B cell (primary cell): ENCODE measurements at regions not wholly inside any gene's neighbourhood (a gene's known extent, or its start where the extent isn't known, plus 50 kb on each side); places are given as distances from the start of the nearest gene placed in this dataset.
"Not testable (repeated sequence)": the region's sequence is repeated elsewhere in the genome, so short reads cannot be mapped to it uniquely, and the experiment has no call there.

Source experiments
- ATAC-seq: fragments of 200-7000 bp; cut with Tn5 transposase; one replicate; pipeline ENCODE4 v1.10.0; 2021; ENCODE audit warnings: low read depth, mild to moderate bottlenecking, moderate number of reproducible peaks, moderate library complexity
- CTCF ChIA-PET: fragments of 350-600 bp; sonication (Branson Sonifier 250); formaldehyde crosslinking; loops from one replicate; lab custom pipeline; 2021; ENCODE audit warnings: antibody characterized with exemption, inconsistent platforms; lab: Charles Lee
- POLR2A ChIA-PET: fragments of 350-600 bp; sonication (Branson Sonifier 250); formaldehyde crosslinking; loops from one replicate; lab custom pipeline; 2021; ENCODE audit warnings: antibody characterized with exemption; lab: Charles Lee
- DNase-seq: peaks from one replicate; pipeline ENCODE4 v3.0.0; 2013
- H2AFZ ChIP-seq: 2 replicates; pipeline ENCODE4 v1.6.1; 2012; ENCODE audit warnings: mild to moderate bottlenecking, low read depth, low read length; ENCODE audit not compliant: insufficient read depth, poor library complexity, severe bottlenecking
- H3K27ac ChIP-seq, 2 donors: 1 replicate in 1 of 2; 2 replicates in 1 of 2; pipeline ENCODE4 v1.5.1; 2012 to 2013; ENCODE audit warnings: low read length in 2 of 2, mild to moderate bottlenecking in 2 of 2, moderate library complexity in 1 of 2
- H3K27me3 ChIP-seq, 4 experiments: fragments of 200-600 bp in 1 of 4; sonication (generic) in 1 of 4; replicated peaks in 1 of 4; 1 replicate in 2 of 4; 2 replicates in 2 of 4; pipeline versions ENCODE4 v1.6.1 to v1.7.0; 2013 to 2016; ENCODE audit warnings: low read length in 3 of 4, mild to moderate bottlenecking in 2 of 4, mixed read lengths in 1 of 4, moderate library complexity in 1 of 4; ENCODE audit not compliant: insufficient read depth in 4 of 4, control insufficient read depth in 3 of 4; ENCODE audit errors: control extremely low read depth in 1 of 4
- H3K36me3 ChIP-seq, 2 experiments: replicated peaks in 1 of 2; 1 replicate in 1 of 2; 2 replicates in 1 of 2; pipeline versions ENCODE4 v1.6.1 to v1.7.1; 2013; ENCODE audit warnings: low read length in 1 of 2; ENCODE audit not compliant: insufficient read depth in 2 of 2, control insufficient read depth in 1 of 2; ENCODE audit errors: control extremely low read depth in 1 of 2, extremely low read depth in 1 of 2
- H3K4me1 ChIP-seq, 2 donors: fragments of 200-600 bp in 1 of 2; sonication (generic) in 1 of 2; 1 replicate in 1 of 2; 2 replicates in 1 of 2; pipeline versions ENCODE4 v1.5.1 to v1.6.1; 2013 to 2017; ENCODE audit warnings: low read length in 2 of 2; ENCODE audit not compliant: control insufficient read depth in 2 of 2, insufficient read depth in 2 of 2
- H3K4me2 ChIP-seq: replicated peaks from 2 replicates; pipeline ENCODE3; 2012; ENCODE audit warnings: mild to moderate bottlenecking, low read depth, low read length; ENCODE audit not compliant: poor library complexity, severe bottlenecking
- H3K4me3 ChIP-seq, 5 experiments: fragments of 200-600 bp in 1 of 5; sonication (generic) in 1 of 5; 1 replicate in 3 of 5; 2 replicates in 2 of 5; pipeline versions ENCODE4 v1.5.1 to v1.7.0; 2011 to 2016; ENCODE audit warnings: low read length in 4 of 5, mild to moderate bottlenecking in 4 of 5, low read depth in 2 of 5, control low read depth in 1 of 5, moderate library complexity in 1 of 5; ENCODE audit not compliant: insufficient read depth in 1 of 5; ENCODE audit errors: control extremely low read depth in 1 of 5, extremely low read depth in 1 of 5
- H3K79me2 ChIP-seq: fragments of 200-600 bp; sonication (generic); one replicate; pipeline ENCODE4 v1.6.0; 2016; ENCODE audit warnings: low read length; ENCODE audit not compliant: control insufficient read depth, insufficient read depth
- H3K9ac ChIP-seq: fragments of 200-600 bp; sonication (generic); 2 replicates; pipeline ENCODE4 v1.6.1; 2017; ENCODE audit warnings: mild to moderate bottlenecking, low read length, moderate library complexity
- H3K9me3 ChIP-seq, 3 donors: one replicate each; pipeline versions ENCODE4 v1.6.1 to v1.7.1; 2013; ENCODE audit warnings: low read length in 2 of 3; ENCODE audit not compliant: control insufficient read depth in 2 of 3, insufficient read depth in 1 of 3; ENCODE audit errors: control extremely low read depth in 1 of 3
- H4K20me1 ChIP-seq: 2 replicates; pipeline ENCODE4 v1.6.0; 2012; ENCODE audit warnings: mild to moderate bottlenecking, low read length; ENCODE audit not compliant: insufficient read depth, control insufficient read depth, poor library complexity, severe bottlenecking
- H3K27ac Mint-ChIP-seq: one replicate; pipeline ENCODE4 v1.8.0; 2021; ENCODE audit warnings: mixed read lengths
- H3K27me3 Mint-ChIP-seq: one replicate; pipeline ENCODE4 v1.8.0; 2021; ENCODE audit warnings: mixed read lengths
- H3K4me1 Mint-ChIP-seq: one replicate; pipeline ENCODE4 v1.8.0; 2021; ENCODE audit warnings: mixed read lengths
- H3K4me3 Mint-ChIP-seq: one replicate; pipeline ENCODE4 v1.8.0; 2021; ENCODE audit warnings: mixed read lengths
- H3K9me3 Mint-ChIP-seq: one replicate; pipeline ENCODE4 v1.8.0; 2022; ENCODE audit warnings: mixed read lengths; ENCODE audit not compliant: insufficient read depth
- EZH2 ChIP-seq: IDR thresholded peaks from 2 replicates; pipeline ENCODE4 v1.6.1; 2012; ENCODE audit warnings: borderline replicate concordance, low read depth, mild to moderate bottlenecking, moderate library complexity, low read length; ENCODE audit not compliant: insufficient read depth, poor library complexity, severe bottlenecking
- WGBS: methylation state at CpG from one replicate; pipeline ENCODE4 v1.1.5; 2013; ENCODE audit warnings: missing lambda C conversion rate; ENCODE audit not compliant: insufficient coverage; 5-methylcytosine and 5-hydroxymethylcytosine counted together
- intact Hi-C: fragments of 100-400 bp; cut with micrococcal nuclease; formaldehyde crosslinking; loops from one replicate; pipeline ENCODE4 v1.10.0; 2022
- TF ChIP-seq, protein P1 (sequence below): fragments of 200-600 bp; IDR thresholded peaks from one replicate; pipeline ENCODE4 v1.8.0; 2022; ENCODE audit warnings: antibody characterized with exemption, mild to moderate bottlenecking

DNA sequence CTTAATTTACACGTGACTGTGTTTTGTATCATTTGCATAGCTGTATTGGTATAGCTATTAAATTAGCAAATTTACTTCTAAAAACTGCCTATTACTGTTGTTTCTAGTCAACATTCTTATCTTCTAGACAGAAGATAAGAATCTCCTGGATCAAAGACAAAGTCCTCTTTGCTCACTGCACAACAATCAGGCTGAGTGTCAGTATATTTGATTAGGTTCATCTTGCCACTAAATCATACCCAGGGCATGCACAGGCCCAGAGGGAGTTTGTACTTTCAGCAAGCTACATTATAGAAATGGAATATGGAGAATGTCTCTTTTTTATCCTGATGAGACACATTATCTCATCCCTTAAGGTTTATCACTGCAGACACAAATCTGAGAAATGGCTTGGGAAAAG is 579.1 kb downstream of the SLCO4C1 start:
- H3K27ac Mint-ChIP-seq: no peak overlapping the region
- no peak overlapping the region for H2AFZ ChIP-seq
- no peaks in the 10 kb centered on the region for H4K20me1 ChIP-seq
- no peak overlapping the region for H3K9ac ChIP-seq
- no peak overlapping the region for H3K4me3 Mint-ChIP-seq
- TF ChIP-seq, protein P1, sequence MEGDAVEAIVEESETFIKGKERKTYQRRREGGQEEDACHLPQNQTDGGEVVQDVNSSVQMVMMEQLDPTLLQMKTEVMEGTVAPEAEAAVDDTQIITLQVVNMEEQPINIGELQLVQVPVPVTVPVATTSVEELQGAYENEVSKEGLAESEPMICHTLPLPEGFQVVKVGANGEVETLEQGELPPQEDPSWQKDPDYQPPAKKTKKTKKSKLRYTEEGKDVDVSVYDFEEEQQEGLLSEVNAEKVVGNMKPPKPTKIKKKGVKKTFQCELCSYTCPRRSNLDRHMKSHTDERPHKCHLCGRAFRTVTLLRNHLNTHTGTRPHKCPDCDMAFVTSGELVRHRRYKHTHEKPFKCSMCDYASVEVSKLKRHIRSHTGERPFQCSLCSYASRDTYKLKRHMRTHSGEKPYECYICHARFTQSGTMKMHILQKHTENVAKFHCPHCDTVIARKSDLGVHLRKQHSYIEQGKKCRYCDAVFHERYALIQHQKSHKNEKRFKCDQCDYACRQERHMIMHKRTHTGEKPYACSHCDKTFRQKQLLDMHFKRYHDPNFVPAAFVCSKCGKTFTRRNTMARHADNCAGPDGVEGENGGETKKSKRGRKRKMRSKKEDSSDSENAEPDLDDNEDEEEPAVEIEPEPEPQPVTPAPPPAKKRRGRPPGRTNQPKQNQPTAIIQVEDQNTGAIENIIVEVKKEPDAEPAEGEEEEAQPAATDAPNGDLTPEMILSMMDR: no peak
- no peak for TF ChIP-seq EZH2
- ATAC-seq (no peak), DNase-seq (no peak)
- ChIA-PET CTCF (no interaction called here), POLR2A (no interaction called here)
- H3K27me3 Mint-ChIP-seq: no peaks in the 10 kb centered on the region
- H3K4me3 ChIP-seq: no peak overlapping the region
- no peaks in the 10 kb centered on the region for H3K4me1 Mint-ChIP-seq
- no CpG with 5 or more reads among the region's 1 CpG for WGBS
- H3K9me3 ChIP-seq: peaks cover 0 to 1% (median 0%) of the 10 kb centered on the region in 3 donors
- H3K36me3 ChIP-seq: no peaks in the 10 kb centered on the region
- H3K79me2 ChIP-seq: no peaks in the 10 kb centered on the region
- no peaks in the 10 kb centered on the region for H3K4me1 ChIP-seq
- intact Hi-C loops: no loop called here
- no peak overlapping the region for H3K27ac ChIP-seq
- H3K27me3 ChIP-seq: no peaks in the 10 kb centered on the region
- H3K4me2 ChIP-seq: no peak overlapping the region
- no peaks in the 10 kb centered on the region for H3K9me3 Mint-ChIP-seq

DNA sequence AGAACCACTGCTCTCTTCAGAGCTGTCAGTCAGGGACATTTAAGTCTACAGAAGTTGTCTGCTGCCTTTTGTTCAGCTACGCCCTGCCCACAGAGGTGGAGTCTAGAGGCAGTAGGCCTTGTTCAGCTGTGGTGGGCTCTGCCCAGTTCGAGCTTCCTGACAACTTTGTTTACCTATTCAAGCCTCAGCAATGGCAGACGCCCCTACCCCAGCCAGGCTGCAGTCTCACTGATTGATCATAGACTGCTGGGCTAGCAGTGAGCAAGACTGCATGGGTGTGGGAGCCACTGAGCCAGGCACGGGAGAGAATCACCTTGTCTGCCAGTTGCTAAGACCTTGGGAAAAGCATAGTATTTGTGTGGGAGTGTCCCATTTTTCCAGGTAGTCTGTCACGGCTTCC is 580.3 kb downstream of the SLCO4C1 start:
- H2AFZ ChIP-seq, ATAC-seq, H3K4me3 ChIP-seq, CTCF ChIA-PET, H3K79me2 ChIP-seq, H3K9ac ChIP-seq, H3K27me3 ChIP-seq, H3K27ac ChIP-seq, H3K4me2 ChIP-seq, H3K36me3 ChIP-seq, H3K4me1 Mint-ChIP-seq, H3K9me3 ChIP-seq, DNase-seq, H3K27me3 Mint-ChIP-seq, H3K27ac Mint-ChIP-seq, intact Hi-C loops, H3K9me3 Mint-ChIP-seq, H4K20me1 ChIP-seq, H3K4me3 Mint-ChIP-seq, H3K4me1 ChIP-seq, POLR2A ChIA-PET: not testable (repeated sequence)
- 92% methylated on average over 4 of the region's 5 CpGs for WGBS
